HUES6 (cell line): ENCODE measurements at regions not wholly inside any gene's neighbourhood (a gene's known extent, or its start where the extent isn't known, plus 50 kb on each side); places are given as distances from the start of the nearest gene placed in this dataset.
A peak's percentile ranks its signal among the peaks of the same experiment; 100 is the strongest.

Experiments
- H3K27ac ChIP-seq: 2 replicates; pipeline ENCODE4 v1.7.0; 2013; ENCODE audit warnings: low read depth, mild to moderate bottlenecking, low read length, inconsistent platforms
- H3K27me3 ChIP-seq: 2 replicates; pipeline ENCODE4 v1.6.1; 2013; ENCODE audit warnings: low read length; ENCODE audit not compliant: control insufficient read depth, insufficient read depth
- H3K36me3 ChIP-seq: 2 replicates; pipeline ENCODE4 v1.6.1; 2013; ENCODE audit warnings: low read length; ENCODE audit not compliant: control insufficient read depth, insufficient read depth
- H3K4me1 ChIP-seq: 2 replicates; pipeline ENCODE4 v1.6.1; 2013; ENCODE audit warnings: low read length; ENCODE audit not compliant: control insufficient read depth, insufficient read depth
- H3K4me3 ChIP-seq: 2 replicates; pipeline ENCODE4 v1.5.1; 2013; ENCODE audit warnings: low read depth, low read length
- H3K9ac ChIP-seq: one replicate; pipeline ENCODE4 v1.6.1; 2013; ENCODE audit warnings: mild to moderate bottlenecking, low read length
- H3K9me3 ChIP-seq: 2 replicates; pipeline ENCODE4 v1.6.1; 2013; ENCODE audit warnings: low read depth, low read length; ENCODE audit not compliant: control insufficient read depth, insufficient read depth

DNA sequence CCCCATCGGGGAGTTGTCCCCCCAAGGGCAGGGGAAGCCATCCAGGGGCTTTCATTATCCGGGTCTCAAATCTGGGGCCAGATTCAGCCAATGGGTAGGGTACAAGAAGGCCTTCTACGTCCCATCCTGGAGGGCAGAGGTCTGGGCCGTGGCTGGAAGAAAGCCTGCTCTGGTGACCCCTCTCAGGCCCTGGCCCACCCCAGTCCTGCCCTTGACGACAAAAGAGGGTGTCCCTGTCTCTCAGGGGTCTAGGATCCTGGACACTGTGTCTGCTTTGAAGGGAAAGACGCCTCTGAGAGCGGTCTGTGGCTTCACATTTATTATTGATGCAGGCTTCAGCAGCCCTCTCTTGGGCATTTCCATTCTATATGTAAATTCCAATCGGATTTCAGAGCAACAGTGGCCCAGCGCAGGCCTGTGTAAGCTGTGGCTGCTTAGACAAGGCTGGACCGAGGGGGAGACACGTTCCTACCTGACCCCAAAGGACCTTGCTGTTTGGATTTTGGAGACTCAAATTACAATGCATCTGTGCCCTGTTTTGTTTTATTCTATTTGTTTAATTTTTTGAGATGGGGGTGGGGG is 83.2 kb upstream of the BAIAP2L1 start:
- H3K36me3 ChIP-seq, result no peaks in the 10 kb centered on the region
- no peak overlapping the region for H3K27ac ChIP-seq
- H3K9me3 ChIP-seq, result peaks cover 15% of the 10 kb centered on the region
- no peaks in the 10 kb centered on the region for H3K4me1 ChIP-seq
- no peak overlapping the region for H3K4me3 ChIP-seq
- no peak overlapping the region for H3K9ac ChIP-seq
- H3K27me3 ChIP-seq, result no peaks in the 10 kb centered on the region

DNA sequence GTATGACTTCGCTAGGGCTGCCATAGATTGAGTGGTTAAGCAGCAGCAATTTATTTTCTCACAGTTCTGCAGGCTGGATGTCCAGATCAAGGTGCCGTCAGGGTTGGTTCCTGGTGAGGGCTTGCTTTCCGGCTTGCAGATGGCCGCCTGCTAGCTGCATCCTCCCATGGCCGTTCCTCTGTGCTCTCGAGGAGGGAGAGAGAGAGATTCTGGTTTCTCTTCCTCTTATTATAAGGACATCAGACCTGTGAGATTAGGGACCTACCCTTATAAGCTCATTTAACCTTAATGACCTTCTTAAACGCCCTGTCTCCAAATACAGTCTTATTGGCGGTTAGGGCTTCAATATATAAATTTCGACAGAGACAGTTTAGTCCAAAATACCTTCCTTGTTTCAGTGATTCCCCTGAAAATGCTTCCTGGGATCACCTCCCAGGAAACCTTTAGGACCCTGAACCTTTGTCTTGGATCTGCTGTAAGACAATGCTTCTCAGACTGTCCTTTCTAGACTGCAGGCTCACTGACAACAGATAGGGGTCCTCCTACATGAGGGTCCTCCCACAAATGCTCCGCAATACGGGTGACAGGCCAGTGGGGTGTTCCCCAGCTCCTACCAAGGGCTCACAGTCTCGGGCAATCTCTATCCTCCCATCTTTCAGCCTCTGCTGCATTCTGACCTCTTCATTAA is 82.5 kb upstream of the BAIAP2L1 start:
- Histone ChIP-seq H3K9ac (no peak overlapping the region), H3K27ac (no peak overlapping the region), H3K9me3 (peaks cover 15% of the 10 kb centered on the region), H3K27me3 (no peaks in the 10 kb centered on the region), H3K4me1 (no peaks in the 10 kb centered on the region), H3K36me3 (no peaks in the 10 kb centered on the region), H3K4me3 (no peak overlapping the region)

- H3K9me3 ChIP-seq, result peaks cover 15% of the 10 kb centered on the region
- no peaks in the 10 kb centered on the region for H3K27me3 ChIP-seq
- H3K4me3 ChIP-seq, result no peak overlapping the region
- H3K36me3 ChIP-seq, result no peaks in the 10 kb centered on the region
- no peak overlapping the region for H3K27ac ChIP-seq
- H3K9ac ChIP-seq, result no peak overlapping the region
- peaks cover 8% of the 10 kb centered on the region; the same call in 1 of the 2 replicates for H3K4me1 ChIP-seq
These were observed 78.4 kb upstream of the BAIAP2L1 start for GRCh38 chr7:98479318-98479717.

DNA sequence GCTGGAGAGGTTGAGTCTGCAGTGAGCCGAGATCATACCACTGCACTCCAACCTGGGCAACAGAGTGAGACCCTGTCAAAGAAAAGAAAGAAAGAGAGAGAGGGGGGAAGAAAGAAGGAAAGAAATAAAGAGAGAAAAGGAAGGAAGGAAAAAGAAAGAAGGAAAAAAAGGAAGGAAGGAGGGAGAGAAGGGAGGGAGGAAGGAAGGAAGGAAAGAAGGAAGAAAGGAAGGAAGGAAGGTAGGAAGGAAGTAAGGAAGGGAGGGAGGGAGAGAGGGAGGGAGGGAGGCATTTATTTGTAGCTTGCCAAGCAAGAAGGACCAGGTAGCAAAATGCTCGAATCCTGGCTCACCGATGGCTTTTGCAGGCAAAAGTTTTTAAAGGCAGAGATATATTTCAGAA is 74.5 kb upstream of the BAIAP2L1 start:
- peaks cover 8% of the 10 kb centered on the region for H3K4me1 ChIP-seq
- peaks cover under 1% of the 10 kb centered on the region for H3K27me3 ChIP-seq
- H3K9me3 ChIP-seq, result peaks cover 4% of the 10 kb centered on the region
- H3K27ac ChIP-seq, result no peak overlapping the region
- no peak overlapping the region for H3K9ac ChIP-seq
- H3K4me3 ChIP-seq, result no peak overlapping the region
- no peaks in the 10 kb centered on the region for H3K36me3 ChIP-seq

DNA sequence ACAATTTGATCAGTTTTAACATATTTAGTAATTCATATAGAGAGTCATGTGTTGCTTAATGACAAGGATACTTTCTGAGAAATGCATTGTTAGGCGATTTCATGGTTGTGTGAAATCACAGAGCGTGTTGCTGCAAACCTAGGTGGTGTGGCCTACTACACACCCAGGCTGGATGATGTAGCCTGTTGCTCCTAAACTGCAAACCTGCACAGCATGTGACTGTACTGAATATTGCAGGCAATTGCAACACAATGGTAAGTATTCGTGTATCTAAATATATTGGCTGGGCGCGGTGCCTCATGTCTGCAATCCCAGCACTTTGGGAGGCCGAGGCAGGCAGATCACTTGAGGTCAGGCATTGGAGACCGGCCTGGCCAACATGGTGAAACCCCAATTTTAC is 73.7 kb upstream of the BAIAP2L1 start:
- Histone ChIP-seq H3K36me3 (no peaks in the 10 kb centered on the region), H3K9ac (no peak overlapping the region), H3K4me3 (no peak overlapping the region), H3K27me3 (peaks cover 8% of the 10 kb centered on the region), H3K27ac (no peak overlapping the region), H3K9me3 (peaks cover under 1% of the 10 kb centered on the region; the same call in 1 of the 2 replicates), H3K4me1 (peaks cover 8% of the 10 kb centered on the region)

GRCh38 chr7:98472521-98472954 is 71.6 kb upstream of the BAIAP2L1 start:
- Histone ChIP-seq H3K27ac (no peak overlapping the region), H3K27me3 (peaks cover 18% of the 10 kb centered on the region), H3K4me3 (no peak overlapping the region), H3K9ac (no peak overlapping the region), H3K36me3 (no peaks in the 10 kb centered on the region), H3K9me3 (peaks cover 13% of the 10 kb centered on the region), H3K4me1 (peaks cover 8% of the 10 kb centered on the region)

DNA sequence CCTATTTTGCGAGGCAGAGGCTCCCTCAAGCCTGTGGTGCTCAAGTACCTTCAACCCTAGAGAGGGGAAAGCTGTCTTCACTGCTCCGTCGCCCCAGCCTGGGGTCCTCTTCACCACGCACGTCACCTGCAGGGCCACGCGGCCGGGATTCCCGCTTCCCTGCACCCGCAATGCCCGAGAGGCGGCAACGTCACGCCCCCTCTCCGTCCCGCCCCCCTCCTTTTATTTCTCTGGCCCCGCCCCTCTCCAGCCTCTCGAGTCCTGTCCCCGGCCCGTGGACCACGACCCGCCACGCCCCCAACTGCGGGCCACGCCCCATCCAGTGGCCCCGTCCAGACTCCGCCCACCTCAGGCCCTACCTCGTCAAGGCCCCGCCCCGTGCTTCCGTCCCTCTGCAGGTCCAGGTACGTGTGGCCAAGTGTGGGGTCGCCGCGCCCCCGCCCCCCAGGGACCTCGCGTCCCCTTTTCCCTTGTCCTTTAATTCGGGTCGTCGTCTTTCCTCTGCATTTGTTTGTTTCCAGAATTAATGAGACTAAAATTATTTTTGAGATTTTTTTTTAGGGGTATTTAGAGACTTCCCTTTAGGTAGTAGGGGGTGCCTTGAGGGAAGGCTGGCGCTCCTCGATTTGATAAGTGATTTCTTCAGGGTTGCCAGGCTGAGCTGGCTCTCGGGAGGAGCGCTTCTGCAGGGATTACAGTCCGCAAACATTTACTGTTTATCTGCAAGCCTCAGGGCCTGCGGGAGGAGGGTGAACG is 69.8 kb upstream of the BAIAP2L1 start:
- Histone ChIP-seq H3K4me3 (peak overlapping the region; percentile 54), H3K27me3 (peaks cover 18% of the 10 kb centered on the region), H3K4me1 (no peaks in the 10 kb centered on the region; the same call in 1 of the 2 replicates), H3K9ac (no peak overlapping the region), H3K36me3 (no peaks in the 10 kb centered on the region), H3K9me3 (peaks cover 15% of the 10 kb centered on the region), H3K27ac (no peak overlapping the region)

DNA sequence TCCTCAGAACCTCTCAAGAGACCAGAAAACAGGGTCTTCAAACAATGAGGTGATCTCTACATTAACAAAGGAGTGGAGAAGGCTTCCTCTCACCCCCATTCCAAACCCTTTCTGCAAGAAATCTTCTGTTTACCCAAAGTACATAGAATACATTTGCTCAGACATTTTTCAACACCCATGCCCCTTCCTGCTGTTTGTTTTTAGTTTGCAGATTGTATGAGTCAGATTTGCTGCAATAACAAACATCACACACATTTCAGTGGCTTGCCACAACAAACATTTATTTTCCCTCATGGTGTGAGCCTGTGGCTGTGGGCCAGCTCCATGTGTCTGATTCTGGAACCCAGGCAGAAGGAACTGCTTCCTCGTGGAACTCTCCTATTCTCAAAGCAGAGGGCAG is 68.2 kb upstream of the BAIAP2L1 start:
- Histone ChIP-seq H3K4me1 (no peaks in the 10 kb centered on the region; the same call in 1 of the 2 replicates), H3K36me3 (no peaks in the 10 kb centered on the region), H3K9ac (no peak overlapping the region), H3K9me3 (peaks cover 15% of the 10 kb centered on the region), H3K4me3 (no peak overlapping the region), H3K27ac (no peak overlapping the region), H3K27me3 (peaks cover 18% of the 10 kb centered on the region)

GRCh38 chr7:98467570-98468312 is 66.9 kb upstream of the BAIAP2L1 start:
- Histone ChIP-seq H3K4me3 (no peak overlapping the region), H3K9me3 (peaks cover 21% of the 10 kb centered on the region), H3K9ac (no peak overlapping the region), H3K27me3 (peaks cover 18% of the 10 kb centered on the region), H3K36me3 (no peaks in the 10 kb centered on the region), H3K4me1 (no peaks in the 10 kb centered on the region; the same call in 1 of the 2 replicates), H3K27ac (no peak overlapping the region)

DNA sequence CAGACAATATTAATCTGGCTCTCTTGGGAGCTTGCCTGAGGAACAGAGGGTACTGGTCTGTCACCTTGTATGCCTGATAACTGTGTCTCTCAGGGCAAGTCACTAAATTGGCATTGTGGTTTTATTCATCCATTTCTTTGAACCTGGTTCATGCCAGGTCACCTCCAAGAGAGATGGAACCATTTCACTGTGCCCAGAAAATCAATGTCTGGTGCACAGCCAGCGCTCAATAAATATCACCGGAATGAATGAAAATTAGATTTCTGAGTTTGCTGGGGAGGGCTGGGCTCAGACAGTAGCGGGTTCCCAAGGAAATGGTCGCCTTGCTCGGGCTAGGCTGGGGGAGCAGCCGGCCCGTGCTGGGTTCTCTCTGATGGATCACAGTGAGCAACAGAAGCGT is 64.1 kb upstream of the BAIAP2L1 start:
- Histone ChIP-seq H3K36me3 (no peaks in the 10 kb centered on the region), H3K9ac (no peak overlapping the region), H3K4me1 (no peaks in the 10 kb centered on the region; the same call in 1 of the 2 replicates), H3K9me3 (peaks cover 22% of the 10 kb centered on the region), H3K4me3 (no peak overlapping the region), H3K27ac (no peak overlapping the region), H3K27me3 (peaks cover 14% of the 10 kb centered on the region)
